Right renal cortex interstitium (tissue), 3 donors: ENCODE measurements at regions not wholly inside any gene's neighbourhood (a gene's known extent, or its start where the extent isn't known, plus 50 kb on each side); places are given as distances from the start of the nearest gene placed in this dataset.
A peak's percentile ranks its signal among the peaks of the same experiment; 100 is the strongest.
"Not testable (repeated sequence)": the region's sequence is repeated elsewhere in the genome, so short reads cannot be mapped to it uniquely, and the experiment has no call there.

Experiments used
- DNase-seq, 3 donors: peaks; one replicate each; pipeline ENCODE4 v3.0.0-alpha.2; 2013; ENCODE audit warnings: low read depth in 3 of 3, low spot score in 2 of 3

DNA sequence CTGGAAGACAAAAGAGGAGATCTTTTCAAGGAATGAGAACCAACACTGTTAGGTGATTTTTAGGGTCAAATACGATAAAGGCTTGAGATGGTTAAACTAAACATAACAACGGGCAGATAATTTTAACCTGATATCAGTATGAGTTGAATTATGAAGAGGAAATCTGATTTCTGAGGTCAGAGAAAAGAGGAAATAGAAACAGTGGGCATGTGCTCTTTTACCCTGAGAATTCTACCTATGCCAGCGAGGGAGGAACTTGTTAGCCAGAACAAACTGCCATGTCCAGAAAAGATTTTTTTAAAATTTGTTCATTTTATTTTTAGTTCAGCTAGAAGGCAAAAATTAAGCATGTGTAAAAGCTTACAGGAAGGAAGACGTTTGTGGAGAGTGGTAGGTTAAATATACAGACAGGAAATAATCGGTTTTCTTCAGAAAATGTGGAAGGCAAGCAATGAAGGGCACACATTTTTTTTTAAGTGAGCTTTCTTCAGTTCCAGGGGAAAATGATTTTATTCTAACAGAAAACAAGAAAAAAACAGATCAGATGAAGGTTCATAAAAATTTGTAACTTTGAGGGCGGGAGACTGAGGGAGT lies 1745.3 kb downstream of the MRPL39 start:
- no peak for DNase-seq

DNA sequence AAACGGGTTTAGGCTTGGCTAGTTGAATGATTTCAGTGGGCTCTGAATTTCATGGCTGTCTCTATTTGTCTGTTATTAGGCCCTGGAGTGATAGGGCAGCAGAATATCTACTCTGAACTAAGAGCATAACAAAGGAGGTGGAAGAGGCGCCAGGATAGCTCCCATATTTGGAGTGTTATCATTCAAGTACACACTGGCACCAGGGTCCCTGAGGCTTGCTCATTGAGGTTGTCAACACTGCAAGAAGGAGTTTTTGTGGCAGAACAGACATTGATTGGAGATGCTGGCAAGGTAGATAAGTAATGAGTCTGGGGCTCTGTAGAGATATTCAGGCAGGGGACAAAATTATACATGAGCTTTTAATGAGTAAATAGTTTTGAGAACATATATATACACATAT lies 1748.4 kb downstream of the MRPL39 start:
- DNase-seq = no peak

DNA sequence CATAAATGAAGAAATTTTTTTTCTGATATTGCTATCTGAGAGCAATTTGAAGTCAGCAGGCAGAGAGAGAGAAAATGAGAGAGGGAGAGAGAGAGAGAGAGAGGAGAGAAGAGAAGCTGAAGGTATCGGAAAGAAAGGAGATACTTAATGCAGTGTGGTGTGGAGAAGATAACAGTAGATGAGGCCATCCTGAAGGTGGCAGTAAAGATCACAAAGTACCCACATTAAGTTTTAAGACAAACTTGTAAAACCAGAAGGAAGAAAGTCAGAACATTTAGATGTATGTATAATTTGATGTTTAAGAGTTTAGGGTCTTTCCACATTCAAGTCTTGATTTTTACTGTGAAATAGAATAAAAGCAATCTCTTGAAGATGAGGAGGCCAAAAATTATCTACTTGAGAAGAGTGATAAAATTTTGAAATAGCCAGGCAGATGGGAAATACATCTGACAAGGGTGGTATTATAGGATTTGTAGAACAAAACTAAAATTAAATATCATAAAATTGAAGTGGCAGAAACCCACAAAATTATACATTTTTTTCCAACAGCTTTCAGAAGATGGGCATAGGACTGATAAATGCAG lies 1753.4 kb downstream of the MRPL39 start:
- peak in 1 of 3 donors; percentile 4 for DNase-seq

DNA sequence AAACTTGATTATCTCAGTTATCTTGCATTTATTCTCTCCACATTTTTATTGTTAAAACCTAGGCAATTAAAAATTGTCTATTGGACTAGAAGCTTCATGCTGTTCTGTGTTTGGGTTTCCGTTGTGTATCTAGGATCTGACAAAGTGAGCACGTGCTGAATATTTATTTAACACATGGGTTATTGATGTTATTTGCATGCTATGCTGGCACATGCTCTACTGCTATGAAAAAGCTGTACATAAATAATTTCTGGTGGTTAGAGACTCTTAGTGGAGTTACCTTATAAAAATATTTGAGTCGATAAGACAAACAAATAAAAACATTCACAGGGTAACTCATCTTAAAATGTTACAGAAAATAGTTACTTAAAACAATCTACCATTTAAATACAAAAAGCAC lies 1769.7 kb downstream of the MRPL39 start:
- DNase-seq = no peak

DNA sequence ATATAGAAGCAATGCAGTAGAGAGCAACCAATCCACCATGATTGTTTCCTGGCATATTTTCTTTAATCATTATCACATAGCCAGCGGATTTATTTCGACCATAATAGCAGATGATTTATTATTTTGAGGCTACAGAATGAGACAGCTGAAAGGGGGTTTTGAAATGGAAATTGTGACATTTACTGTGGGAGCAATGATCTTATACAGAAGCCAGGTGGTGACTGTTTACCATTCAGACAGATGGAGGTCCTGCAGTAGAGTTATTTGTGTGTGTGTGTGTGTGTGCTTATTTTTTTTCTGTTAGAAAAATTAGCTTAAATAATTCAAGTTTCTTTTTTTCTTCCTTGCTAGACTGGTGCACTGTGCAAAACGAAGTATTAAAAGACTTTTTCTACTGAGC lies 1784.5 kb downstream of the MRPL39 start:
- DNase-seq = no peak

DNA sequence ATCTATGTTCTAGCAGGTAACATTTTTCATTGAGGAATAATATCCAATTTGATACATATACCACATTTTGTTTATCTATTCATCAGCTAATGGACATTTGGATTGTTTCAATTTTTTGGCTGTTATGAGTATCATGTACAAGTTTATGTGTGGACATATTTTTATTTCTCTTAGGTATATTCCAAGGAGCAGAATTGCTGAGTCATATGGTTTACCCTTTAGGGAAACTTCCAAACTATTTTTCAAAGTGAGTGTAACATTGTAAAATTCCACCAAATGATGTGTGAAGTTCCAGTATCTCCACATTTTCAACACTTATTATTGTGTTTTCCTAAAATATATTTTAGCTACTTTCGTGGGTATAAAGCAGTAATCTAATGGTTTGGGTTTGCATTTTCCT lies 1789.9 kb downstream of the MRPL39 start:
- no peak for DNase-seq

DNA sequence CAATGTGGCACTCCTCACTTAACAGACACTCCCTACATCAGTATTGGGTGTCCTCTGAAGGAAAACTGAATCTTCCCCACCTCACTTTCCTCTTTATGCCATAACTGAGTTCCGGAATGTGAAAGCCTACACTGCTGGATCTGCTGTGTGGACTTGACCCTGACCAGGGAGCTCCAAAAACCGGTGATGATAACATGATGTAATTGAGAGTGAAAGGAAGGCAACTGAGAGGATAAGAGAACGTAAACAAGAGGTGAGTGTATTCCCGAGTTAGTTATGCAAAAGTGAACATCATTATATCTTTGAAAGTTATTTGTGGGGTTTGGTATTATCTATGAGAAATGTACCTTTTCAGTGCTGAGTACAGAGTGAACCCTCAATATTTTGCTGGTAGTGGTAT lies 1794.8 kb downstream of the MRPL39 start:
- no peak for DNase-seq

DNA sequence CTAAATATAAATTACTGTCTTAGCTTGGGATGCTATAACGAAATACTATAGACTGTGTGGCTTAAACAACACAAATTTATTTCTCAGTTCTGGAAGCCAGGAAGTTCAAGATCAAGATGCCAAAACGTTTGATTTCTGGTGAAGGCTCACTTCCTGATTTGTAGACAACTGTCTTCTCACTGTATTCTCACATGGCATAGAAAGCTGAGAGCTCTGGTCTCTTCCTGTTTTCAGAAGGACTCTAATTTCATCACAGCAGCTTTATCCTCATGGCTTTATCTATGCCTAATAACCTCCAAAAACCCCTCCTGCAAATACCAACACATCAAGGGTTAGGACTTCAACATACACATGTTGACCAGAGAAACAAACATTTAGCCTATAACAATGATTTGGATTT lies 1795.5 kb downstream of the MRPL39 start:
- no peak for DNase-seq

DNA sequence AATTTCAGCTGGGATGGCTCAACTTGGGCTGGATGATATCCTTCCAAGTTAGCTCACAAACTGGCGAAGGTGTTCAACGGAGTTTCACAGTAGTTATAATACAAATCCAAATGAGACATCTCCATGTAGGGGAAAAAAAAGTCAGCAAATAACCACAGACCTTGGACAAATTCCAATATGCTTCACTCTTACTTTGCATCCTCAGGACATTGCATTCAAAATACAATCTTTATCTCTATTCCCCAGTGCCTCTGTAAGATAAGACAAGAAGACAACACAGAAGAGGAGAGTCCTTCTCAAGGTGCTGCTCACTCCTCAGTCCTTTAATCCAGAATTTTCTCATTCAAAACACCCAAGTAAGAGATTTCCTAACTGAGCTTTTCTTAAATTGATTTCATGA lies 1797.7 kb downstream of the MRPL39 start:
- no peak for DNase-seq

DNA sequence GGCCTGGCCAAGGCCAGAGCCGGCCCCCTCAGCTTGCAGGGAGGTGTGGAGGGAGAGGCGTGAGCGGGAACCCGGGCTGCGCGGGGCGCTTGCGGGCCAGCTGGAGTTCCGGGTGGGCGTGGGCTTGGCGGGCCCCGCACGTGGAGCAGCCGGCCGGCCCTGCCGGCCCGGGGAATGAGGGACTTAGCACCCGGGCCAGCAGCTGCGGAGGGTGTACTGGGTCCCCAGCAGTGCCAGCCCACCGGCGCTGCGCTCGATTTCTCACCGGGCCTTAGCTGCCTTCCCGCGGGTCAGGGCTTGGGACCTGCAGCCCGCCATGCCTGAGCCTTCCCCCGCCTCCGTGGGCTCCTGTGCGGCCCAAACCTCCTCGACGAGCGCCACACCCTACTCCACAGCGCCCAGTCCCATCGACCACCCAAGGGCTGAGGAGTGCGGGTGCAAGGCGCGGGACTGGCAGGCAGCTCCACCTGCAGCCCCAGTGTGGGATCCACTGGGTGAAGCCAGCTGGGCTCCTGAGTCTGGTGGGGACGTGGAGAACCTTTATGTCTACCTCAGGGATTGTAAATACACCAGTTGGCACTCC lies 1800.2 kb downstream of the MRPL39 start:
- not testable (repeated sequence) for DNase-seq

DNA sequence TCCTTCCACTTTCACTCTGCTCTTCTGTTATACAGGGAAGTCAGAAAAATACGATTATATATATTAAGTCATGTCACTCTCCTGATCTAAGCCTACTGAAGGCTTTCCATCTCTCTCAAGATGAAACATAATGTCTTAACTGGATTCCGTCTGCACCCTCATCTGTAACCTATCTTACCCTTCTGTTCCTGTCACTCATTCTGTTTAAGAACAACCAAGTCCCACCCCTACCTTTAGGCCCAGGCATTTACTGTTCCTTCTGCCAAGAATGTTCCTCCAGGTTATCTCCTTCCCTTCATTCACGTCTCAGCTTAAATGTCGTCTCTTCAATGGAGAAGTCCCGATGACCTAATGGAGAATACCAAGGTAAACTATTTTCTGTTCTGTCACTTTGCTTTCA lies 1802.4 kb downstream of the MRPL39 start:
- no peak for DNase-seq

DNA sequence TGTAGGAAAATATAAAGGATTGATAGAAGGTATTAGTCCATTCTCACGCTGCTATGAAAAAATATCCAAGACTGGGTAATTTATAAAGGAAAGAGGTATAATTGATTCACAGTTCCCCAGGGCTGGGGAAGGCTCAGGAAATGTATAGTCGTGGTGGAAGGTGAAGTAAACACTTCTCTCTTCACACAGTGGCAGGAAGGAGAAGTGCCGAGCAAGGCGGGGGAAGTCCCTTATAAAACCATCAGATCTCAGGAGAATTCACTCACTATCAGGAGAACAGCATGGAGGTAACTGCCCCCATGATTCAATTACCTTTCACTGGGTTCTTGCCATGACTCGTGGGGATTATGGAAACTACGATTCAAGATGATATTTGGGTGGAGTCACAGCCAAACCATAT lies 1806.0 kb downstream of the MRPL39 start:
- DNase-seq = no peak

DNA sequence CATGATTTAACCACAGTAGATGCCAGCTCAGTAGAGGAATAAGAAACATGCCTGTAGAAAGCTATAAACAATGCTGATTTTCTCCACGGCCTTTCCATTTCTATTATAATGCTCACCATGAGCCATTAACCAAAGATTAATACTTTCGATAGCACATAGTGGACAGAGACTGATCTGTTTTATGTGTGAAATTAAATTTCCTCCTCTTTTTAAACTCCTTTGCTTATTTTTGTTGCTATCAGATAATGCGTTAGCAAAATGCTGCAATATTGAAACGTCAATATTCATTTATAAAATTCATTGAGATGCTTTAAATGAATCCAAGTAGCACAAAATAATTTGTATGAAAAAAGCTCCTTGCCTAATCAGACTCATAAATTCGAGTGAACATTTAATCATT lies 1807.9 kb downstream of the MRPL39 start:
- no peak for DNase-seq

DNA sequence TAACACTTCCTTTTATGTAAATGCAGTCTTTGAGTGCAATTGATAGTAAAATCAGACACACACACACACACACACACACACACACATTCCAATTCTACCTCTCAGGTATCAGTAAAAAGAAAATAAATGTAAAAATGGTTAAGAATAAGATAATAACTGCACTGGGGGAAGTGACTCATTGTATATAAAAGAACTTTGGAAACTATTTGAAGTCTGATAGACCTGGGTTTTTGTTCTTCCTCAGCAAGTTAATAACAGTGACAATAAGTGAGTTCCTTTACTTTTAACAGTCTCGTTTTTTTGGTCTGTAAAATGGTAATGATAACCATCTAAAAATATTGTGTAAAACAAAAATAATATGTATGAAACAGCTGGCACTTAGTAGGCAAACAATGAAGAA lies 1815.0 kb downstream of the MRPL39 start:
- no peak for DNase-seq

DNA sequence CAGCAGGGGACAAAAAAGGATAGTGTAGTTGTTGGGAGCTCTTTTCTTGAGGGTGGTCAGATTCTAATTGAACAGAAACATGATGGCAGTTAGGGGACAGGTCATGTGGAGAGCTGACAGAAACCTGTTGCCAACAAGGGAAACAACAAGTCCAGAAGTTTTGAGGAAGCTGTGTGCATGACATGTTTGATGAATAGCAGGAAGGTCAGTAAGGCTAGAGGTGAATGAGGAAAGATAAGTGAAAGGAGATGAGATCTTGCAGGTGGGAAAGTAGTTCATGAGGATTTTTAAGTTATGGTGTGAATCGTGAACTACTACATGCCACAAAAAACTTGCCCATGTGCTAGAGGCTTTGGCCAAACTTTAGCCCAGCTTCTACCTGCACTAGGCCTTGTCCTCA lies 1817.4 kb downstream of the MRPL39 start:
- DNase-seq = no peak

DNA sequence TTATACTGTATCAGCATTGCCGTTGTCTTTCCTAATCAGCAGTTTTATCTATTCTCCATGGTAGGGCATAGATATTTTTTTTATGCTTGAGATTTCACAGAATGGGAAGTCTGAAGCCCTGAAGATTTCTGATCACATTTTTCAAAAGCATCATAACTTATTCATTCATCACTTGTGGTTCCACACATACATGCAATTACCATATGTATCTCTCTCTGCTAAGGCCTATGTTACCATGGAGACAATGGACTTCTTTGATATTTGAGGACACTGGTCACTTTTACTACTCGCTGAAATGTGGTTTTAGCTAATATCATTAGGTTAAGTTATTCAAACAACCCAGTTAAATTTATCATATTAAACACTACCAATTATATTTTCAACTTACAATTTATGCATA lies 1827.0 kb downstream of the MRPL39 start:
- DNase-seq = no peak

DNA sequence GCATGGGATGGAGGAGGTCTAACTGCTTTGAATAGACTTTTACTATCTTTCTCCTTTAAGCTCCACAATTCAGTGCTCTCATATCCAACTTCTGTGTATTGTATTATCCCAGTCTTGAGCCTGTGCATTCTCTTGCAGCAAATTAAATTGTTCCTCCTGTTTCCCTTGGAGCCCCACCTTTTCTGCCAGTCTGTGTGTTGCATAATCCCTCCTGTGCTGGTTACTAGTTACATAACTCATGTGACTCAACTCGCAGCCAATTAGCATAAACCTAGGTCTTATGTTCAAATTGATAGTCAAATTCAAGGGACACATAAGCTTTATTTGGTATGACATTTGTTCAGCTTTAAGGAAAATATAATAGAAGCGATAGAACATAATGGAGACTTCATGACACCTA lies 1863.5 kb downstream of the MRPL39 start:
- DNase-seq = no peak

DNA sequence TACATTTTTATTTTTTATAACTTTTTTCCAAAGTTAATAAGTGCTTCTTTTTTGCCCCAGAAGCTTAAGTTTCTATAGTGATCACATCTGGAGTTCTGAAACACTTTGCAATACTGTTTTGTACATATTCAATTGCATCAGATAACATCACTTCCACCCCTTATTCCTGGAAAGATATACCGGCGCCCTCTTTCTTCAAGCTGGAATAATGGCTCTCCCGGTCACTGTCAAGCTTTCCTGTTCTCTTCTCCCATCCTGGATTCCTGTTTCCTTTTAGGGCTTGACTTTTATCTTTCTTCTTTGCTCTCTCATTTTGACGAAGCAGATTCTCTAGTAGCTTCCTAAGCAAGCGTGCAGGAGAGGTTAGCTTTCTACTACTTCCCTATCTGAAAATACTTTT lies 1866.8 kb downstream of the MRPL39 start:
- DNase-seq = no peak

DNA sequence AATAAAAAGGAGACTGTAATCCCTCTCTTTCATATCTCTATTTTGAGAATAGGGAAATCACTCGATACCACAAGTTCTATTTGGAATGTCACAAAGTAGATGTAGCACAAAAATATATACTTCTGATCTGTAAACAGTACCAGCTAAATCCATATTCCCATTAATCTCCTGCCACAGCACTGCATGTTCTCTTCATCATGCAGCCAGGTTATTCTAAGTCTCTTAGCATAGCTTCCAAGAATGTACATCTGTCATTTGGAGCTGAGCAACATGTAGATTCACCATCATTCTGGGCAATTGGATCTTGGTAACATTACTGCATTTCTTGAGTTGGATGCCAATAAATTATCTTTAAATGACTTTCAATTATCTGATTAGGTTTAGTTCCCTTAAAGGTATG lies 1874.5 kb downstream of the MRPL39 start:
- no peak for DNase-seq

DNA sequence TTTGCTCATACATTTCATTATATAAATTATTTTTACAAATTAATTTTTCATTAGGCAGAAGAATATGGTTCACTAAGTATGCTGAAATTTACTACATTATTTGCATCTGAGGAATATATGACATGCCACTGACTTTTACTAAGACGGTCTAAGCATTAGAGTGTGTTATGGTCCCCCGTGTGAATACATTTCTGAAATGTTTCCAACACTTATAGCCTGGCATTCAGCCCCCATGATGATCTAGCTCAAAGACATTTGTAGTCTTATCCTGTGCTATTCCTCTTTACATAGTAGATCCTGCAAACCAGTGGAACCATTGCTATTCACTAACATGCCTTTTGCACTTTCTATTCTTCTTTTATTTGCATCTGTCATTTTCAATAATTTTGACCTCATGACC lies 1878.0 kb downstream of the MRPL39 start:
- DNase-seq = no peak

DNA sequence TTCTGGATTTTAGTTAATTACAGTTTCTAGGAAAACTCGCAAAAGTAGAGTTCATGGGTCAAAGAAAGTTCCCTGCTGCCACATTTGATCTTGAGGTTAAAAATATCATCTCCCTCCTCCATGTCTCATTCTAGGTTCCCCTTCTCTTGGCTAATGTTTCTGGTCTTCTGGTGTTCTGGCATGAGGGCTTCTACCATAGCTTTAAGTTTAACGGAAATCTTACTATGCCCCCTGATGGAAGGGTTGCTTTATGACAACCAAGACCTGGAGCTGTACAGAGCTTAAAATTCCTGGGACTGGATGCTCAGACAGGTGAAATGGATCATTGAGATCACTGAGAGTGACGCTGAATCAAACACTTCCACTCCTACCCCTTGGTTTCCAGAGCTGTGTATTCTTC lies 1881.7 kb downstream of the MRPL39 start:
- DNase-seq = no peak

DNA sequence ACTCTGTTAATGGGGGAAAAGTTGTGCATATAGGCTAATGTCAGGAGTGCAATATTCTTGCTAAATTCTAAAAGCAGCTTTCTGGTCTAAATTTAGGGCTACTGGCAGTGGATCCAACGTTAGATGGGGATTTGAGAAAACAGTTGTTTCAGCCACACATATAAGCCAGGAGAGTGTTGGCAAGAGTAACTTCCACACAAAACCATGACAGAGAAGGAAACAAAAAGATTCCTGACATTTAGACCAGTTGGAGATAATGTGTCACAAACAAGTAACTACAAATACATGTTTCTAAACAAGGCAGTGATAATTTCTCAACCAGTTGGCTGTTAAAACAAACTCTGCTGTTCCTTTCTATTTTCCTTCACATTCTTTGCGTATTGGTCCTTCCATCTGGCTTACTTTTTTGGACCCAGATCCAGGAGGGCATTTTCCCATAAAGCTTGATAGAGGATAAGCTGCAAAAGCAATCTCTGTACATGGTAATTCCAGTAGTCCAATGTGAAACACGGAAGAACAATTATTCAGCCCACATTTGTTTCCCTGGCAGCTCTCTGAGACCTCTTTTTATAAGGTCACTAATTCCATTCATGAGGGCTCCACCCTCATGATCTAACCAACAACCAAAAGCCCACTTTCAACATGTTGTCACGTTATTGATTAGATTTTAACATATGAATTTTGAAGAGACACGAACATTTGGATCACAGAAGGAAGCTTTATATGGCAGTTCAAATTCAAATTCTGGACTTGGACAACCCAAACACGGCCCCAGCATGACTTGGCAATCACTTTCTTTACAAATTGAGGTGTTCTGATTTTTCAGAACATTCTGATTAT lies 1888.6 kb downstream of the MRPL39 start:
- no peak for DNase-seq
